DOHH2 (cell line): ENCODE measurements at regions not wholly inside any gene's neighbourhood (a gene's known extent, or its start where the extent isn't known, plus 50 kb on each side); places are given as distances from the start of the nearest gene placed in this dataset.
"Not testable (repeated sequence)": the region's sequence is repeated elsewhere in the genome, so short reads cannot be mapped to it uniquely, and the experiment has no call there.

Experiments used
- H3F3A ChIP-seq: fragments of 200-600 bp; sonication (generic), shearing (Covaris generic); 2 replicates; pipeline ENCODE4 v1.6.0; 2016; ENCODE audit warnings: antibody characterized with exemption, mild to moderate bottlenecking; ENCODE audit not compliant: control insufficient read depth, insufficient read depth
- H3K27ac ChIP-seq: fragments of 200-600 bp; sonication (generic); 2 replicates; pipeline ENCODE4 v1.5.1; 2014; ENCODE audit warnings: low read depth, mild to moderate bottlenecking, low read length, moderate library complexity
- H3K27me3 ChIP-seq: fragments of 200-600 bp; sonication (generic); 2 replicates; pipeline ENCODE4 v1.6.1; 2014; ENCODE audit warnings: mild to moderate bottlenecking, low read length, mixed read lengths; ENCODE audit not compliant: control insufficient read depth
- H3K36me3 ChIP-seq: fragments of 200-600 bp; sonication (generic); 2 replicates; pipeline ENCODE4 v1.6.1; 2014; ENCODE audit warnings: mild to moderate bottlenecking, low read length, moderate library complexity, mixed read lengths; ENCODE audit not compliant: control insufficient read depth
- H3K4me1 ChIP-seq: fragments of 200-600 bp; sonication (generic); 2 replicates; pipeline ENCODE4 v1.6.1; 2014; ENCODE audit warnings: mild to moderate bottlenecking, low read length, mixed read lengths; ENCODE audit not compliant: control insufficient read depth
- H3K4me2 ChIP-seq: fragments of 200-600 bp; sonication (generic); 2 replicates; pipeline ENCODE4 v1.6.0; 2014; ENCODE audit warnings: mild to moderate bottlenecking, low read length, moderate library complexity
- H3K4me3 ChIP-seq: fragments of 200-600 bp; sonication (generic); 2 replicates; pipeline ENCODE4 v1.5.1; 2014; ENCODE audit warnings: mild to moderate bottlenecking, low read length, mixed read lengths
- H3K79me2 ChIP-seq: fragments of 200-600 bp; sonication (generic); 2 replicates; pipeline ENCODE4 v1.6.1; 2014; ENCODE audit warnings: mild to moderate bottlenecking, low read length, mixed read lengths; ENCODE audit not compliant: control insufficient read depth
- H3K9me2 ChIP-seq: fragments of 200-600 bp; sonication (generic); replicated peaks from 2 replicates; pipeline ENCODE4 v1.6.1; 2014; ENCODE audit warnings: mild to moderate bottlenecking, low read length, mixed read lengths; ENCODE audit not compliant: control insufficient read depth
- H3K9me3 ChIP-seq: fragments of 200-600 bp; sonication (generic); 2 replicates; pipeline ENCODE4 v1.6.1; 2014; ENCODE audit warnings: antibody characterized with exemption, low read length, mixed read lengths; ENCODE audit not compliant: control insufficient read depth, insufficient read depth
- H4K20me1 ChIP-seq: fragments of 200-600 bp; sonication (generic); 2 replicates; pipeline ENCODE4 v1.6.0; 2014; ENCODE audit warnings: low read depth, mild to moderate bottlenecking, antibody characterized with exemption, low read length, moderate library complexity; ENCODE audit not compliant: control insufficient read depth, insufficient read depth
- CTCF ChIP-seq: fragments of 200-600 bp; sonication (generic); IDR thresholded peaks from one replicate; pipeline ENCODE4 v1.5.1; 2014; ENCODE audit warnings: antibody characterized with exemption, mild to moderate bottlenecking, low read depth, low read length; ENCODE audit not compliant: poor library complexity, severe bottlenecking
- EZH2phosphoT487 ChIP-seq: fragments of 200-600 bp; sonication (generic); IDR thresholded peaks from 2 replicates; pipeline ENCODE4 v1.6.1; 2017; ENCODE audit warnings: borderline replicate concordance, mild to moderate bottlenecking, antibody characterized with exemption, low read length, moderate library complexity, mixed read lengths

DNA sequence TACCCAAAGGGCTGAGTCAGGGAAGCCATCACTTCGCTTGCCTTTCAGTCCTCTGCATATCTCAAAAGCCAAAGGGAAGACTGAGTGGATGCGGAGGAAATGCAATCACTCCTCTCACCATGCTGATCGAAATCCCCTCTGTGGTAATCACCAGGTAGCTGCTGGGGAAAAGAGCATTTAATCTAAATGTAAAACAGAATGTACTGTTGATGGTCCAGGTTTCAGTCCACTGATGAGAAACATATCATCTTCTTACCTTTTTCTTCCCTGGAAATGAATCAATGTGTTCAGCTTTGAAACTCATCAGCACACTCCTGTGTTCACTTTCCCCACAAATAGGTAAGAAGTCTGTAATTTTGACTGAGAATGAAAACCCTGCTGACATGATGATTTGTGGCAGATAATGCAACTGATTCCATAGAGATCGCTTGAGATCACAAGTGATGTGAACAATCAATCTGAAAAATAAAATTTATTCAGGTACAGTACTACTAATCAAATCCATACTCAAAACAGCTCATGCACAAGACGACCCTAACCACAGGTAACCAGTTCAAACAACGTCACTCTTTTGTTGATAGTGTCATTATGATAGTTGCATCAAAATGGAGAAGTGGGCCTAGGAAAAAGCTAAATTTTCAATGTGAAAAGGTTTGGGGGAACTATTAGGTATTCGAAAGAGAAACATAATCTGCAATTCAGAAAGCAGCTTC, 454.0 kb upstream of the RGMB start:
- no peak overlapping the region for H3K27ac ChIP-seq
- no peaks in the 10 kb centered on the region for H4K20me1 ChIP-seq
- no peaks in the 10 kb centered on the region for H3K79me2 ChIP-seq
- no peaks in the 10 kb centered on the region for H3K36me3 ChIP-seq
- H3K4me2 ChIP-seq, result no peak overlapping the region
- TF ChIP-seq EZH2phosphoT487 (no peak), CTCF (no peak)
- no peak overlapping the region for H3K4me3 ChIP-seq
- H3K4me1 ChIP-seq, result no peaks in the 10 kb centered on the region
- no peaks in the 10 kb centered on the region for H3K27me3 ChIP-seq
- H3K9me2 ChIP-seq, result no peaks in the 10 kb centered on the region
- H3F3A ChIP-seq, result no peaks in the 10 kb centered on the region
- no peaks in the 10 kb centered on the region for H3K9me3 ChIP-seq

DNA sequence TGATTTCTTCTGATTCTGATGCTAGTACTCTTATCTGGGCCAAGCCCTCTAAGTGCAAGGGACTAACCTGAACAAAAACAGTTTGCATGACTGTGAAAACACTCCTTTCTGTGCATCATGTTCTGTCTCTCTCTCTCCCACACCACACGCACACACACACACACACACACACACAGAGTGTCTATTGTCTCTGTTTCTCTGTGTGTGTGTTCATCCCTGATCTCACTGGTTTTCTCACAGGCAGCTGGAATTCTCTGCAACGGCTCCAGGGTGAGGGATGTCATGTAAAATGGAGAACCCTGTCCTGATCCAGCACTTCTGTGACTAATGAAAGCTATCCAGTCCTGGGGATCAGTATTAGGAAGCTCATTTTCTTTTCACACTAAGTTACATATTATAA, 453.1 kb upstream of the RGMB start:
- no peak overlapping the region for H3K4me3 ChIP-seq
- no peak overlapping the region for H3K4me2 ChIP-seq
- no peak overlapping the region for H3K27ac ChIP-seq
- no peaks in the 10 kb centered on the region for H3K79me2 ChIP-seq
- no peaks in the 10 kb centered on the region for H3F3A ChIP-seq
- H3K9me2 ChIP-seq, result no peaks in the 10 kb centered on the region
- no peaks in the 10 kb centered on the region for H3K4me1 ChIP-seq
- no peaks in the 10 kb centered on the region for H3K36me3 ChIP-seq
- H4K20me1 ChIP-seq, result no peaks in the 10 kb centered on the region
- no peaks in the 10 kb centered on the region for H3K27me3 ChIP-seq
- TF ChIP-seq EZH2phosphoT487, result no peak
- no peak for TF ChIP-seq CTCF
- no peaks in the 10 kb centered on the region for H3K9me3 ChIP-seq

GRCh38 chr5:98321361-98321760, 452.1 kb upstream of the RGMB start:
- Histone ChIP-seq H3F3A (no peaks in the 10 kb centered on the region), H3K9me3 (no peaks in the 10 kb centered on the region)
- TF ChIP-seq EZH2phosphoT487 (no peak), CTCF (no peak)

DNA sequence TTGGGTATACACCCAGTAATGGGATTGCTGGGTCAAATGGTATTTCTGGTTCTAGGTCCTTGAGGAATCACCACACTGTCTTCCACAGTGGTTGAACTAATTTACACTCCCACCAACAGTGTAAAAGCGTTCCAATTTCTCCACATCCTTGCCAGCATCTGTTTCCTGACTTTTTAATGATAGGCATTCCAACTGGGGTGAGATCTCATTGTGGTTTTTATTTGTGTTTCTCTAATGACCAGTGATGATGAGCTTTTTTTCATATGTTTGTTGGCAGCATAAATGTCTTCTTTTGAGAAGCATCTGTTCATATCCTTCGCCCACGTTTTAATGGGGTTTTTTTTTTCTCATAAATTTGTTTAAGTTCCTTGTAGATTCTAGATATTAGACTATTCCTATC, 448.3 kb upstream of the RGMB start:
- H3K4me3 ChIP-seq, H3K27ac ChIP-seq, H3F3A ChIP-seq, H3K79me2 ChIP-seq, H4K20me1 ChIP-seq, H3K36me3 ChIP-seq, H3K9me2 ChIP-seq, H3K4me1 ChIP-seq, H3K4me2 ChIP-seq, H3K9me3 ChIP-seq, H3K27me3 ChIP-seq: not testable (repeated sequence)

More at GRCh38 chr5:98321361-98321760, 452.1 kb upstream of the RGMB start:
- H3K4me1 ChIP-seq, result no peaks in the 10 kb centered on the region
- no peaks in the 10 kb centered on the region for H3K9me2 ChIP-seq
- H3K27me3 ChIP-seq, result no peaks in the 10 kb centered on the region
- H3K4me3 ChIP-seq, result no peak overlapping the region
- no peaks in the 10 kb centered on the region for H3K79me2 ChIP-seq
- H3K27ac ChIP-seq, result no peak overlapping the region
- no peaks in the 10 kb centered on the region for H3K36me3 ChIP-seq
- H3K4me2 ChIP-seq, result no peak overlapping the region
- no peaks in the 10 kb centered on the region for H4K20me1 ChIP-seq
